Activated T-helper 1 cell treated with Interleukin-2 at 50 U/mL for 16 hours (primary cell): ENCODE measurements at regions not wholly inside any gene's neighbourhood (a gene's known extent, or its start where the extent isn't known, plus 50 kb on each side); places are given as distances from the start of the nearest gene placed in this dataset.

ENCODE experiments used
- DNase-seq: peaks from one replicate; pipeline ENCODE4 v3.0.0-alpha.2; 2020; ENCODE audit warnings: low read depth

- DNase-seq = no peak
Observed at GRCh38 chr3:17795280-17795679, 52.8 kb upstream of the TBC1D5 start.

GRCh38 chr3:17793542-17794195 is 51.2 kb upstream of the TBC1D5 start:
- DNase-seq = no peak
